Tibial artery (tissue), 4 donors: ENCODE measurements at regions not wholly inside any gene's neighbourhood (a gene's known extent, or its start where the extent isn't known, plus 50 kb on each side); places are given as distances from the start of the nearest gene placed in this dataset.

Source experiments
- DNase-seq, 2 donors: peaks; one replicate each; pipeline ENCODE4 v3.0.0-alpha.2; 2019
- H3K27ac ChIP-seq, 2 donors: fragments of 200-600 bp; sonication (generic) in 1 of 2; 1 replicate in 1 of 2; 2 replicates in 1 of 2; pipeline ENCODE4 v1.5.1; 2018 to 2019; ENCODE audit warnings: mild to moderate bottlenecking in 1 of 2
- H3K27me3 ChIP-seq, 2 donors: fragments of 200-600 bp; sonication (generic) in 1 of 2; one replicate each; pipeline versions ENCODE4 v1.5.1 to v1.6.0; 2016 to 2019
- H3K36me3 ChIP-seq, 3 donors: fragments of 200-600 bp; sonication (generic) in 2 of 3; one replicate each; pipeline ENCODE4 v1.5.1; 2016 to 2019; ENCODE audit warnings: mild to moderate bottlenecking in 2 of 3
- H3K4me1 ChIP-seq, 4 donors: fragments of 200-600 bp; sonication (generic) in 2 of 4; 1 replicate in 3 of 4; 2 replicates in 1 of 4; pipeline ENCODE4 v1.5.1; 2016 to 2019
- H3K4me3 ChIP-seq, 2 donors: fragments of 200-600 bp; sonication (generic) in 1 of 2; 1 replicate in 1 of 2; 2 replicates in 1 of 2; pipeline ENCODE4 v1.5.1; 2018 to 2019; ENCODE audit warnings: mild to moderate bottlenecking in 2 of 2
- H3K9me3 ChIP-seq, 3 donors: fragments of 200-600 bp; sonication (generic) in 1 of 3; one replicate each; pipeline ENCODE4 v1.5.1; 2016 to 2019
- CTCF ChIP-seq, 2 experiments: fragments of 200-600 bp in 1 of 2; fragments of 450-650 bp in 1 of 2; IDR thresholded peaks; one replicate each; pipeline ENCODE4 v1.5.1; 2017 to 2019; ENCODE audit warnings: antibody characterized with exemption in 2 of 2, mild to moderate bottlenecking in 1 of 2, moderate library complexity in 1 of 2
- intact Hi-C: fragments of 100-400 bp; cut with DNase I; formaldehyde crosslinking; loops from one replicate; pipeline ENCODE4 v1.15.0; 2023; ENCODE audit warnings: low total_unique reads

DNA sequence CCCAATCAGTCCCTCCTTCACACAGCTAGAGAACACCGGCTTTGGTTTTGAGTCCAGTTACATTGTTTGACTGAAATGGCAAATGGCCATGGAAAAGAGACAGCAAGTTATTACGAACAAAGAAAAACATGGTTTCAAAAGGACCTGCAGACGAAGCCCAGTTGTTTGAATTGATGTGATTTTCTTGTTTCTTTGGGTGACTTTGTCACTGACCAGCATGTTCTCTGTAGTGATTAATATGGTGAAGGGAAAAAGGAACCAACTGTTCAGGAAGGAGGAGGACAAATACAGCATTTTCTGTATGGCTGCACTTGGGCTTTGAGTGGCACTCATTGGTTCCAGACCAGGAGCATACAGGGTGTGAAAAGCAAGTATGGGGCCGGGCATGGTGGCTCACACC is 217.4 kb upstream of the TPM1 start:
- H3K4me3 ChIP-seq, result no peak overlapping the region
- DNase-seq, result no peak
- intact Hi-C loops, result no loop called here
- H3K27me3 ChIP-seq, result no peaks in the 10 kb centered on the region
- no peak for TF ChIP-seq CTCF (IDR thresholded peaks at IDR 0.05)
- H3K36me3 ChIP-seq, result peaks cover 5 to 20% (median 16%) of the 10 kb centered on the region in 3 donors
- H3K27ac ChIP-seq, result no peak overlapping the region
- H3K4me1 ChIP-seq, result no peaks in the 10 kb centered on the region
- no peaks in the 10 kb centered on the region for H3K9me3 ChIP-seq

DNA sequence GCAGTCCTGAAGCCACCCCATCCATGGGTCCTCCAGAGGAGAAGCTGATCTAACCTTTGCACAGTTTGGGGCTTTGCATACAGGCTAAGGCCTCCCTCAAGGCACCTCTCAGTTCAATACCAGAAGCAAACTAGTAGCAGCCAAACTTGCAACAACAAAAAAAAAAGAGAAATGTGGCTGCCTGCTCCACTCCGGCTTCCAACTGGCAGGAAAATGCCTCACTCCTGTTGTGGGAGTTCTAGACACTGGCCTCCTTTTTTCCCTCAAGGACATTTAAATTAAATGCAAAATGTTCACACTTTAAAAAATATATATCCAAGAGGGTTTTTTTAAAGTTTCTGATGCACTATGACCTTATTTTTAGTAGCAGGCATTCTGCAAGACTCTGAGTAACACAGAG is 216.0 kb upstream of the TPM1 start:
- H3K4me3 ChIP-seq, result no peak overlapping the region
- DNase-seq, result no peak
- intact Hi-C loops, result no loop called here
- no peaks in the 10 kb centered on the region for H3K4me1 ChIP-seq
- H3K36me3 ChIP-seq, result peaks cover 0 to 9% (median 2%) of the 10 kb centered on the region in 3 donors
- no peaks in the 10 kb centered on the region for H3K27me3 ChIP-seq
- H3K9me3 ChIP-seq, result no peaks in the 10 kb centered on the region
- TF ChIP-seq CTCF (IDR thresholded peaks at IDR 0.05), result no peak
- H3K27ac ChIP-seq, result no peak overlapping the region

DNA sequence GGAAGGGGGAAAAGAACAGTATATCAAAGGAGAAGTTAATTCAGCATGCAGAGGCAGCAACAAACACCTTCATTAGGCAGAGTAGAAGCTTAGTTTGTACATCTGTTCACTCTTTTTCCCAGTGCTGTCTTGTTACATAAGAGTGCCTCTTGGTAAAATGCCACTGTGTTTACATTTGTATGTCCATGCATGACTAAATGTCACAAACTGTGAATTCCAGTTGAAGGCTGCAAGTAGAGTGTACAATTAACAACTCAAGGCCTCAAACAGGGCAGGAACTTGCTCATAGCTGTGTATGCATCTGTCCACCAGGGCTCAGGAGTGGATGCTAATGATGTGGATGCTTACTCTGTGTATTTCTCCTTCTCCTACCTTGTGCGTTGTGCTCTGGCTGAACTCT is 214.2 kb upstream of the TPM1 start:
- Histone ChIP-seq H3K27me3 (no peaks in the 10 kb centered on the region), H3K4me1 (no peaks in the 10 kb centered on the region), H3K36me3 (peaks cover 1 to 4% (median 2%) of the 10 kb centered on the region in 3 donors), H3K9me3 (no peaks in the 10 kb centered on the region), H3K4me3 (no peak overlapping the region), H3K27ac (no peak overlapping the region)
- no peak for TF ChIP-seq CTCF (IDR thresholded peaks at IDR 0.05)
- intact Hi-C loops, result no loop called here
- DNase-seq, result no peak

- Histone ChIP-seq H3K4me3 (no peak overlapping the region), H3K9me3 (no peaks in the 10 kb centered on the region), H3K27ac (no peak overlapping the region), H3K36me3 (peaks cover 16 to 32% (median 22%) of the 10 kb centered on the region in 3 donors), H3K4me1 (no peaks in the 10 kb centered on the region), H3K27me3 (no peaks in the 10 kb centered on the region)
- intact Hi-C loops, result no loop called here
- TF ChIP-seq CTCF (IDR thresholded peaks at IDR 0.05), result no peak
- no peak for DNase-seq
Measured at GRCh38 chr15:62832231-62832630, 210.3 kb upstream of the TPM1 start.

DNA sequence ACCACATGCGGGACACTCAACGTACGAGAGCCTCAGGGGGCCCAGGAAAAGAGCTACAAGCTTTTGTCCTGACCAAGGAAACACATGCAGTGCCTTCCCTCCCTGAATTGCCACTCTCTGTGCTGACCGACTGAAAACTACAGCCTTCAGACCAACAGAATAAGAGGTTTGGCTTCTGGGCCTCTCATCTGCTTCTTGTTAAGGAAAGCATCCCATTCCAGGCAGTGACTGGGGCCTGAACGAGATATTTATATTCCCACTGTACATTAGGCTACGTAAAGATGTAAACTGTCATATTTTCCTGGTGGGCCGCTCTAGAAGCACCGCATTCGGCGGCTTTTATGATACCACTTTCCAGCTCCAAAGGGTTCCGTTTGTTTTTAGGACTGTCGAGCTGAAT is 208.9 kb upstream of the TPM1 start:
- intact Hi-C loops, result no loop called here
- Histone ChIP-seq H3K36me3 (peaks cover 22 to 40% (median 25%) of the 10 kb centered on the region in 3 donors), H3K27me3 (no peaks in the 10 kb centered on the region)

More for the DNA sequence above, 208.9 kb upstream of the TPM1 start:
- H3K9me3 ChIP-seq, result no peaks in the 10 kb centered on the region
- DNase-seq, result no peak
- H3K4me3 ChIP-seq, result no peak overlapping the region
- TF ChIP-seq CTCF (IDR thresholded peaks at IDR 0.05), result no peak
- no peak overlapping the region for H3K27ac ChIP-seq
- no peaks in the 10 kb centered on the region for H3K4me1 ChIP-seq
